ENCODE measurements at regions not wholly inside any gene's neighbourhood (a gene's known extent, or its start where the extent isn't known, plus 50 kb on each side); places are given as distances from the start of the nearest gene placed in this dataset.
"Not testable (repeated sequence)": the region's sequence is repeated elsewhere in the genome, so short reads cannot be mapped to it uniquely, and the experiment has no call there.

GRCh38 chr6:154602296-154602695 is 91.8 kb upstream of the CNKSR3 start:
- no peak for DNase-seq

DNA sequence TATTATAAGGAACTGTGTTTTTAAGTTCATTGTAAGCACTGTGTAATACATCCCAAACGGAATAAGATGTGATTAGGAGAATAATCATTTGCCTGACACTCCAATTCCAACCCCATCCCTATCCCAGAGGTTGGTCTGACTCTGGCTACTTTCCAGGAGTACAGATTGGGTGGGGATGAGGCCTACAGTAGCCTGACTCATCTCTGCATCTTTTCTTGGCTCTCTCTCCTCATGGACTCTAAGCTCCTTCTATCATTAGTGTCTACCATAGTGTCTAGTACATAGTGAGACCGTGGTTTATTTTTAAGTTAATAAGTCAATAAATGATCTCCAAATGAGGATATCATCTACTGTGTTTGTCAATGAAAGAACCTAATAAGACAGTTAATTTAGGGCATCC is 92.2 kb upstream of the CNKSR3 start:
- DNase-seq: no peak

DNA sequence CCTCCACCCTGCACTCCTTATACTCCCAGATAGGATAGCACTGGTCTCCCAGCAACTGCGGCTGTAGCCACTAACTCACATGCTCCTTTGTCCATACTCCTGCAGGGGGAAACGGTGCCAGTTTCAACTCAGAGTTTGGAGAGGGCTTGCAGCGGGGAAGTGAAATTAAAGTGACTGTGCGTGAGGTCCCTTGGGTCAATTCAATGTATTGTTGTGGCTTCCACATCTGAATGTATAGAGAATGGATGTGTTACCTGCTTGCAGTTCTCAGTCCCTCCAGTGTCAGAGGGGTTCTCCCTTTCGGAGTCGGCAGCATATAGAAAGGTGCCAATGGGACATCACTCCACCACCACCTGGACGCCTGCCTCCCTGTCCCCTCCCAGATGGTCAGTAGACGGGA is 93.6 kb upstream of the CNKSR3 start:
- no peak for DNase-seq

DNA sequence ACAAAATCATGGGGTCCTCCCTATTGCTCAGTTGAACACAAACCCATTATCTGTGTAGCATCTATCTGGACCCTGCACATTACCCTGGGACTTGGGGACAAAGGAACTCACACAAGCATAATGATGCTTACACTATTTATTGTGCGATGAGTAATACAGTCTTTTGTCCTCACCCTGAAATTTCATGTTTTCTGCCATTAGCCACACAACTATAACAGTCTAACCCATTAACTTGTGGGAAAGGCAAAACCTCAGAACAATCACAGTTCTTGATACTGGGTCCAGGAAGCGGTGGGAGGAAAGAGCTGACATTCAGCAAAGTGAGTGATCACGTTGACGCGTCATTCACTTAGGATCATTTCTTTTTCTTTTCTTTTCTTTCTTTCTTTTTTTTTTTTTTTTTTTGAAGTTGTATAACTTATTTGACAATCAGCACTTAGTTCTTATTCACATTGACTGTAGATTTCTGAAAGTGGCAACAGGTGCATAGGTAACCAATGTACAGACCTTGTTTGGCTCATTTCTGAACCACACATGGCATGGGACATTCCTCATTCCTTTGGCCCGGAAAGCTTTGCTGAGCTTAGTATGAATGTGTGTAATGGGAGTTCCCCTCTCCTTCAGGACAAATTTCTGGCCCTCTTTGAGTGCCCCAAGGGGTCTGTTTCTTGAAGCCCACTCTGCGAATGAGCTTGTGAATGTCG is 94.8 kb upstream of the CNKSR3 start:
- DNase-seq: no peak

GRCh38 chr6:154605882-154606370 is 95.4 kb upstream of the CNKSR3 start:
- DNase-seq: no peak

GRCh38 chr6:154606457-154606856 is 96.0 kb upstream of the CNKSR3 start:
- DNase-seq: peak; percentile 63

DNA sequence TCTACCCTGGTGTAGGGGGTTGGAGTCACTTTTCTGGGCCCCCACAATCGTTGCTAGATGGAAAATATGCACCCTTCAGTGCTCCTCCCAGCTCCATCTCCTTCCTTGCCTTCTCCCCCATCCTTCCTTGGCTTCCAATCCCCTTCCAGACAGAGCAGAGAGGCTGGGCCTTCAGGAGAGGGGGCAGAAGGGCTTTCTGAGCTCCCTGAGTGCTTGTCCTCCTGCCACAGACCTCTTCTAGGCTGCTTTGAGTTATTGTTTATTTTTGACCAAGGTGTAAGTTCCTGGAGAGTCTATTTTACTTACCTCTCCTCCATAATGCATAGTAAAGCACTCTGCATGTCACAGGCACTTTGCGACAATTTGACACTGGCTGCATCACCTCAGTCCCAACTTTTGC is 96.4 kb upstream of the CNKSR3 start:
- no peak for DNase-seq

GRCh38 chr6:154611241-154611640 is 100.8 kb upstream of the CNKSR3 start:
- no peak for DNase-seq

DNA sequence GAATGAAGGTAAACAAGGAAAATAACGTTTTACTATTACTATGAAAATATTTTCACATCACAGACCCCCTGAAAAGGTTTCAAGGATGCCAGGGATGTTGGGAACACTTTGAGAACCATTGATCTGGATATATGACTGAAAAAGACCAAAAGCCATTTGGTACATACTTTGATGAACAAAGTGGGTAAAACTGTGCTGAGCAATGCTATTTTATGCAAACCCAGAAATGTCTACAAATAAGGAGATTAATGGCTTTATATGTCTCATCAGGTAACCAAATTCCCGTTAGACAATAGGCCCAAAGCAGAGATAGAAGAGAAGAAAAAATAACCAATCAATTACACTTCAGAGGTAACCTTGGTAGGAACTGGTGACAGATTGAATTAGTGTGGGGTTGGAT is 101.4 kb upstream of the CNKSR3 start:
- DNase-seq: no peak

DNA sequence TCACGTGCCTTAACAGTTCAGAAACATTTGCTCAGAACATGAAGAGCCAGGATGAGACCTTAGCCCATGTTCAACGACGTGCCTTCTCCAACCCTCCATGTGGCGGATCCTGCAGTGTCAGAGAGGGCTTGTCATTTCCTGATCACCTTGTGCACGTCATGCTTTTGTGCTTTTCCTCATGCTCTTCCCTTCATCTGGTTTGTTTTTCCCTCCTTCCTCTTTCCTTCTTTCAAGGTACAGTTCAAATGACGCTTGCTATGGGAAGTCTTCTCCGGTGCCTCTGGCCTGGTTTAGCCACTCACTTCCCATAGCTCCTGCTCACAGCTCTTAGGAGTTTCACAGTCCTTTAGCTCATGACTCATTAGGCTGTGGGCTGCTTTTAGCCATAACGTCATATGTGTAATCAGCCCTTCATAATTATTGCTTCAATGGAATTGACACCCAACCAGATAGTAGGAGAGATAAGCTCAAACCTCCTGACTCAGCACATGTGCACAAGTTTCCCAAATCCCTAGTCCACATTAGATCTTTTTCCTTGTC is 102.7 kb upstream of the CNKSR3 start:
- no peak for DNase-seq

GRCh38 chr6:154614101-154614500 is 103.6 kb upstream of the CNKSR3 start:
- DNase-seq: no peak

GRCh38 chr6:154614641-154615040 is 104.2 kb upstream of the CNKSR3 start:
- DNase-seq: no peak

- no peak for DNase-seq
Observed at GRCh38 chr6:154615483-154616025, 105.1 kb upstream of the CNKSR3 start.

DNA sequence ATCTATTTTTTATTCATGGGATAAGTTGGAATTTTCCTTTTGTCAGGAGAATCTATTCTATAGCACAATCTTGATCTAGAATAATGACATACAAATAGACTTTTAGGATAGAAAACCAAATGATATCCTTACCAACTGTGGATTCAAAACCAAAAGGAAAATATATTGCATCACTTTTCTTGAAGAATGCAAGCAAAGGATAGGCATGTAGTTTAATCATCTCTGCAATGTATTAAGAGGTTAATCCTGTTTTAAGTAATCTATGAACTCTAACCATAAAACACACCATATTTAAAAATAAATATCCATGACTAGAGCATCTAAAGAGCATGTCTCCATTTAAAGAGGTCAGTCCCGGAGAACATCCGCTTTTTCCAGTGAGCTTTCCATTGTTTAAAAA is 106.7 kb upstream of the CNKSR3 start:
- DNase-seq: no peak

- no peak for DNase-seq
Observed at GRCh38 chr6:154619146-154619545, 108.7 kb upstream of the CNKSR3 start.

- DNase-seq: no peak
Observed at GRCh38 chr6:154621686-154622085, 111.2 kb upstream of the CNKSR3 start.

DNA sequence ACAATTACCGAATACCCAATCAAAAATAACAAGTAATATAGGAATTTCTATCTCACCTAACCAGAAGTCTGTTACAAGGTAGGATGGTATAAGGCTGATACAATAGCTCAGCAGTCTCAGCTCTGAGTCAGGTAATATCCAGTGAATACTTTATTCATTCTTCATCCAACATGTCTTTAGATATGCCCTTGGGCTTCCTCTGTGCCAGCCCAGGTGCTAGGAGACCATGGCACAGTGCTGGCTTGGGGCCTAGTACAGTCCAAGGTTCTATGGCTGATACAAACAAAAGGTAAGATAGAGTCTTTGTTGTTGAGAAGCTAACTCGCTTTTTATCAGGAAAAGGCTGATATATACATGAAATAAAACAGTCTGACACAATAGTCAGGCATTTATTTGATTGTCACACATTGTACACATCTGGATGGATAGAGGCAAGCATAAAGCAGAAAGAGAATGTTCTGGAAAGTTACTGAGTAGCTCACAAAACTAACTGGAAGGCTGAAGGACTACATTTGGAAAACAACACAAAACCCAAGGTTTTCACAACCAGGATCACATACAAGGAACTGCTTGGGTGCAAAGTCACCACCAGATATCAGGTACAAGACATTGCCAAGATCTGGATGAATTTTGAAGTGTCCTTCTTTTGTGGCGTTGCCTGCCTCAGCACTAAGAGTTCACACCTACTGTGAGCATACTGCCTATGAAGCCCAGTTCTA is 110.4 kb upstream of the SCAF8 start:
- DNase-seq: no peak

DNA sequence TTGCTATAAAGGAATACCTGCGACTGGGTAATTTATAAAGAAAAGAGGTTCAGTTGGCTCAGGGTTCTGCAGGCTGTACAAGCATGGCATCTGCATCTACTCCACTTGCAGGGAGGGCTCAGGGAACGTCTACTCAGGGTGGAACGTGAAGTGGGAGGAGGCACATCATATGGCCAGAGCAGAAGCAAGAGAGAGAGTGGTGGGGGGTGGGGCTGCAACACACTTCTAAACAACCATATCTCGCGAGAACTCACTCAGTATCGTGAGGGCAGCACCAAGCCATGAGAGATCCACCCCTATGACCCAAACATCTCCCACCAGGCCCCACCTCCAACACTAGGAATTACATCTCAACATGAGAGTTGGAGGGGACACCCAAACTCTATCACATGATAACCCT is 109.8 kb upstream of the SCAF8 start:
- no peak for DNase-seq

- no peak for DNase-seq
Observed at GRCh38 chr6:154624038-154624599, 109.1 kb upstream of the SCAF8 start.

- DNase-seq: not testable (repeated sequence)
Observed at GRCh38 chr6:154624727-154625126, 108.5 kb upstream of the SCAF8 start.

- no peak for DNase-seq
Observed at GRCh38 chr6:154625721-154626120, 107.5 kb upstream of the SCAF8 start.

- DNase-seq: no peak
Observed at GRCh38 chr6:154629127-154629526, 104.1 kb upstream of the SCAF8 start.

- no peak for DNase-seq
Observed at GRCh38 chr6:154632119-154632518, 101.1 kb upstream of the SCAF8 start.

DNA sequence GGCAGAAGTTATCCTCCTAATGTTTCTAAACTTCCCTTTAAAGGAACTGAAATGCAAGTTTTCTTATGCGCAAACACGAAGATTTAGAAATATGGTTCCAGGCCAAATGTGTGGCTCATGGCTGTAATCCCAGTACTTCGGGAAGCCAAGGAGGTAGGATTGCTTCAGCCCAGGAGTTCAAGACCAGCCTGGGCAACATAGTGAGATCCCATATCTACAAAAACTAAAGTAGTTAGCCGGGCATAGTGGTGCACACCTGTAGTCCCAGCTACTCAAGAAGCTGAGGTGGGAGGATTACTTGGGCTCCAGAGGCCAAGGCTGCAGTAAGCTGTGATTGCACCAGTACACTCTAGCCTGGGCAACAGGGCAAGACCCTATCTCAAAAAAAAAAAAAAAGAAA is 95.8 kb upstream of the SCAF8 start:
- no peak for DNase-seq
